ENCODE measurements at regions not wholly inside any gene's neighbourhood (a gene's known extent, or its start where the extent isn't known, plus 50 kb on each side); places are given as distances from the start of the nearest gene placed in this dataset.

- Histone ChIP-seq H3K36me3 (no peaks in the 10 kb centered on the region), H3K4me3 (no peak overlapping the region), H3K27ac (no peak overlapping the region), H3K4me1 (no peaks in the 10 kb centered on the region), H3K27me3 (ENCODE audit: low read depth) (no peaks in the 10 kb centered on the region), H3K9me3 (no peaks in the 10 kb centered on the region)
- DNase-seq (no peak), ATAC-seq (no peak)
- TF ChIP-seq CTCF (IDR thresholded peaks at IDR 0.05) = no peak
- intact Hi-C loops (cut with DNase I) = no loop called here
Measured at GRCh38 chr15:36252146-36252711, 327.2 kb upstream of the CDIN1 start.

GRCh38 chr15:36254426-36254825, 325.0 kb upstream of the CDIN1 start:
- no peak overlapping the region for H3K27ac ChIP-seq
- H3K4me3 ChIP-seq = no peak overlapping the region
- H3K9me3 ChIP-seq = no peaks in the 10 kb centered on the region
- TF ChIP-seq CTCF (IDR thresholded peaks at IDR 0.05) = no peak
- H3K27me3 ChIP-seq (ENCODE audit: low read depth) = no peaks in the 10 kb centered on the region
- ATAC-seq (no peak), DNase-seq (no peak)
- H3K36me3 ChIP-seq = no peaks in the 10 kb centered on the region
- H3K4me1 ChIP-seq = no peaks in the 10 kb centered on the region
- intact Hi-C loops (cut with DNase I) = no loop called here

GRCh38 chr15:36256404-36256807, 323.0 kb upstream of the CDIN1 start:
- H3K36me3 ChIP-seq = no peaks in the 10 kb centered on the region
- ATAC-seq (no peak), DNase-seq (no peak)
- no peak overlapping the region for H3K27ac ChIP-seq
- H3K4me1 ChIP-seq = no peaks in the 10 kb centered on the region
- no peak for TF ChIP-seq CTCF (IDR thresholded peaks at IDR 0.05)
- no peaks in the 10 kb centered on the region for H3K27me3 ChIP-seq (ENCODE audit: low read depth)
- no peaks in the 10 kb centered on the region for H3K9me3 ChIP-seq
- intact Hi-C loops (cut with DNase I) = no loop called here
- no peak overlapping the region for H3K4me3 ChIP-seq

GRCh38 chr15:36263666-36264065, 315.8 kb upstream of the CDIN1 start:
- DNase-seq = no peak
- H3K4me3 ChIP-seq = no peak overlapping the region
- no peaks in the 10 kb centered on the region for H3K36me3 ChIP-seq
- intact Hi-C loops (cut with DNase I) = no loop called here
- H3K9me3 ChIP-seq = no peaks in the 10 kb centered on the region
- TF ChIP-seq CTCF (IDR thresholded peaks at IDR 0.05) = no peak
- ATAC-seq = peak; percentile 51 to 73
- H3K4me1 ChIP-seq = no peaks in the 10 kb centered on the region
- no peaks in the 10 kb centered on the region for H3K27me3 ChIP-seq (ENCODE audit: low read depth)
- no peak overlapping the region for H3K27ac ChIP-seq

GRCh38 chr15:36265422-36265821, 314.0 kb upstream of the CDIN1 start:
- TF ChIP-seq CTCF (IDR thresholded peaks at IDR 0.05) = no peak
- Histone ChIP-seq H3K27ac (no peak overlapping the region), H3K4me3 (no peak overlapping the region), H3K9me3 (no peaks in the 10 kb centered on the region), H3K27me3 (ENCODE audit: low read depth) (no peaks in the 10 kb centered on the region), H3K4me1 (no peaks in the 10 kb centered on the region), H3K36me3 (no peaks in the 10 kb centered on the region)
- DNase-seq (no peak), ATAC-seq (no peak)
- intact Hi-C loops (cut with DNase I) = no loop called here

GRCh38 chr15:36271048-36271447, 308.4 kb upstream of the CDIN1 start:
- intact Hi-C loops (cut with DNase I) = no loop called here
- no peak for ATAC-seq
- H3K36me3 ChIP-seq = no peaks in the 10 kb centered on the region
- no peaks in the 10 kb centered on the region for H3K27me3 ChIP-seq (ENCODE audit: low read depth)
- DNase-seq = no peak
- no peaks in the 10 kb centered on the region for H3K4me1 ChIP-seq
- no peak overlapping the region for H3K27ac ChIP-seq
- TF ChIP-seq CTCF (IDR thresholded peaks at IDR 0.05) = no peak
- no peaks in the 10 kb centered on the region for H3K9me3 ChIP-seq
- H3K4me3 ChIP-seq = no peak overlapping the region
